Bronchial epithelial cell (primary cell): ENCODE measurements at regions not wholly inside any gene's neighbourhood (a gene's known extent, or its start where the extent isn't known, plus 50 kb on each side); places are given as distances from the start of the nearest gene placed in this dataset.

Source experiments
- DNase-seq: peaks from one replicate; pipeline ENCODE4 v3.0.0-alpha.2; 2010; ENCODE audit warnings: low read depth
- FAIRE-seq: peaks from 2 replicates; lab custom pipeline; 2011; peaks lifted over from hg19 to GRCh38; lab: Jason Lieb, UNC
- H3K27me3 ChIP-seq: 2 replicates; pipeline ENCODE4 v1.5.1; 2011; ENCODE audit warnings: low read length; ENCODE audit not compliant: control insufficient read depth, insufficient read depth
- H3K36me3 ChIP-seq: 2 replicates; pipeline ENCODE4 v1.5.1; 2011; ENCODE audit warnings: low read length; ENCODE audit not compliant: control insufficient read depth, insufficient read depth
- H3K4me3 ChIP-seq: 2 replicates; pipeline ENCODE4 v1.5.1; 2011; ENCODE audit warnings: mild to moderate bottlenecking, low read depth, low read length, control low read depth
- TF ChIP-seq, protein P1 (sequence below): IDR thresholded peaks from 2 replicates; pipeline ENCODE4 v1.5.1; 2011; ENCODE audit warnings: mild to moderate bottlenecking, moderate library complexity, low read length, control low read depth, inconsistent platforms; ENCODE audit not compliant: insufficient read depth, severe bottlenecking

DNA sequence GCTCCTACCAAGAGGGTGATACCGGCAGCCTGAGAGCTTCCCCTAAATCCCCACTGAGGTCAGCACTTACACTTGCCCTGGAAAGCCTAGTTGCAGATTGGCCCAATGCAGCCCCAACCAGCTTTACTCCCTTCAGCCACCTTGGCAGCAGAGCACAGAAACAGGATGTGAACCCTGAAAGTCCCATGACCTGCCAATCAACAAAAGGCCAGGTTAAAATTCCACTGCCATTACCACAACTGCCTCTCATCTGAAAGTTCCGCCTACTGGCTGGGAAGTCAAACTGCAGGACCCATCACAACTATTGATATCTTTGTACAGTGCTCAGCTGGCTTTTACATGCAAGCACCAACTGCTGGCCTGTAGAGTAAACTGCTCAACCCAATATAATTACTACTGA lies 156.2 kb downstream of the ZMAT3 start:
- FAIRE-seq = no peak
- no peaks in the 10 kb centered on the region for H3K36me3 ChIP-seq
- TF ChIP-seq, protein P1, sequence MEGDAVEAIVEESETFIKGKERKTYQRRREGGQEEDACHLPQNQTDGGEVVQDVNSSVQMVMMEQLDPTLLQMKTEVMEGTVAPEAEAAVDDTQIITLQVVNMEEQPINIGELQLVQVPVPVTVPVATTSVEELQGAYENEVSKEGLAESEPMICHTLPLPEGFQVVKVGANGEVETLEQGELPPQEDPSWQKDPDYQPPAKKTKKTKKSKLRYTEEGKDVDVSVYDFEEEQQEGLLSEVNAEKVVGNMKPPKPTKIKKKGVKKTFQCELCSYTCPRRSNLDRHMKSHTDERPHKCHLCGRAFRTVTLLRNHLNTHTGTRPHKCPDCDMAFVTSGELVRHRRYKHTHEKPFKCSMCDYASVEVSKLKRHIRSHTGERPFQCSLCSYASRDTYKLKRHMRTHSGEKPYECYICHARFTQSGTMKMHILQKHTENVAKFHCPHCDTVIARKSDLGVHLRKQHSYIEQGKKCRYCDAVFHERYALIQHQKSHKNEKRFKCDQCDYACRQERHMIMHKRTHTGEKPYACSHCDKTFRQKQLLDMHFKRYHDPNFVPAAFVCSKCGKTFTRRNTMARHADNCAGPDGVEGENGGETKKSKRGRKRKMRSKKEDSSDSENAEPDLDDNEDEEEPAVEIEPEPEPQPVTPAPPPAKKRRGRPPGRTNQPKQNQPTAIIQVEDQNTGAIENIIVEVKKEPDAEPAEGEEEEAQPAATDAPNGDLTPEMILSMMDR = no peak

DNA sequence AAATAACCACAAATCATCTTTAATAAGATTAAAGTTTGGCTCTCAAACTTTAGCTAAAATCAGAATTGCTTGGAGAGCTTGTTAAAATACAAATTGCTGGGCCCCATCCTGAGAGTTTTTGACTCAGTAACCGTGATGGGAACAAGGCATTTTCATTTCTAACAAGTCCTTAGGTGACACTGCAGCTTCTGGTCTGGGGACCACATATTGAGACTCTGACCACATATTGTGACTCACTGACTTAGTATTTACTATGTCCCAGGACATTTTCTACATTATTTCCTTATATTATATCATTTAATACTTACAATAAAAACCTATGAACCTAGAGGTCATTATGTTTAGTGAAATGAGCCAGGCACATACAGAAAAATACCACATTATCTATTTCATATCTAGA lies 164.5 kb downstream of the ZMAT3 start:
- FAIRE-seq = no peak
- TF ChIP-seq, protein P1 = no peak
- Histone ChIP-seq H3K27me3 (no peaks in the 10 kb centered on the region), H3K36me3 (no peaks in the 10 kb centered on the region), H3K4me3 (no peak overlapping the region)
- no peak for DNase-seq

More for the DNA sequence above, 156.2 kb downstream of the ZMAT3 start:
- no peak for DNase-seq
- Histone ChIP-seq H3K27me3 (no peaks in the 10 kb centered on the region), H3K4me3 (no peak overlapping the region)

- FAIRE-seq (no peak), DNase-seq (no peak)
- TF ChIP-seq, protein P1 = no peak
- Histone ChIP-seq H3K36me3 (no peaks in the 10 kb centered on the region), H3K27me3 (no peaks in the 10 kb centered on the region), H3K4me3 (no peak overlapping the region)
These were observed 170.4 kb downstream of the ZMAT3 start for GRCh38 chr3:178901204-178901603.

- Histone ChIP-seq H3K36me3 (no peaks in the 10 kb centered on the region), H3K27me3 (no peaks in the 10 kb centered on the region), H3K4me3 (no peak overlapping the region)
- TF ChIP-seq, protein P1 = no peak
- FAIRE-seq (no peak), DNase-seq (peak; percentile 1)
These were observed 171.5 kb downstream of the ZMAT3 start for GRCh38 chr3:178900029-178900646.

DNA sequence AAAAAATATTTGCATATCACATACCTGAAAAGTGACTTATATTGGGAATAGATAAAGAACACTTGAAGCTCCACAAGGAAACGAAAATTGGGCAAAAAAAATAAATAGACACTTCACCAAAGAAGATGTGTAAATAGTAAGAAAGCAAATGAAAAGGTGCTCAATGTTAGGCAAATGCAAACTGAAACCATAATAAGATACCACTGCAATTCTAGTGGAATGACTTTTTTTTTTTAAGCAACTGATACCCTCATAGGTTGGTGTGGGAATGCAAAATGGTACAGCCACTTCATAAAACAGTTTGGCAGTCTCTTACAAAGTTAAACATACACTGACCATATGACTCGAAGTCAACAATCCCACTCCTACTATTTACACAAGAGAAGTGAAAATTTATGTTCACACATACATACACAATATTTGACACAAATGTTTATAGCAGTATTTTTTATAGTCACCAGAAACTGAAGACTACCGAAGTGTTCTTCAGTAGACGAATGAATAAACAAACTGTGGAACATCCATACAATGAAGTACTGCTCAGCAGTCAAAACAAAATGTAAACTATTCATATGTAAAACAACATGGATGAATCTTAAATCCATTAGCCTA lies 176.3 kb downstream of the ZMAT3 start:
- H3K27me3 ChIP-seq = no peaks in the 10 kb centered on the region
- no peak for FAIRE-seq
- no peak for DNase-seq
- H3K36me3 ChIP-seq = no peaks in the 10 kb centered on the region
- TF ChIP-seq, protein P1 = no peak
- no peak overlapping the region for H3K4me3 ChIP-seq
